ENCODE measurements at regions not wholly inside any gene's neighbourhood (a gene's known extent, or its start where the extent isn't known, plus 50 kb on each side); places are given as distances from the start of the nearest gene placed in this dataset.

DNA sequence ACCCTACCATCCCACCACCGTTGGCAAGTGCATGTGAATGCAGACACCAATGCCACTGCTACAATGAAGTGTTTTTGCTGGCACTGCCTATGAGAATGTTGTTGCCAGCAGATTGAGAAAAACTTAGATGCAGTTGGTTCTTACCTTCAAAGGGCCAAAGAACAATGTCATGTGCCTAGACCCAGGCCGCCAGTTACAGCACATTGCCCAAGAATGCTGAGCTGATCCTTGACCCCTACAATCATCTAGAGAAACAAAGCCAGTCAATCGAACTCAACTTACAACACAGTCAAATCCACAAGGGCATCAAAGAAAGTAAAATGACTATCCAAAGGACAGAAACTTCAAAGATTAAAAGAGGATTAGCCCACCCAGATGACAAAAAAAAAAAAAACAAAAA lies 102.4 kb upstream of the SPIN4 start:
- TF ChIP-seq, protein P1, sequence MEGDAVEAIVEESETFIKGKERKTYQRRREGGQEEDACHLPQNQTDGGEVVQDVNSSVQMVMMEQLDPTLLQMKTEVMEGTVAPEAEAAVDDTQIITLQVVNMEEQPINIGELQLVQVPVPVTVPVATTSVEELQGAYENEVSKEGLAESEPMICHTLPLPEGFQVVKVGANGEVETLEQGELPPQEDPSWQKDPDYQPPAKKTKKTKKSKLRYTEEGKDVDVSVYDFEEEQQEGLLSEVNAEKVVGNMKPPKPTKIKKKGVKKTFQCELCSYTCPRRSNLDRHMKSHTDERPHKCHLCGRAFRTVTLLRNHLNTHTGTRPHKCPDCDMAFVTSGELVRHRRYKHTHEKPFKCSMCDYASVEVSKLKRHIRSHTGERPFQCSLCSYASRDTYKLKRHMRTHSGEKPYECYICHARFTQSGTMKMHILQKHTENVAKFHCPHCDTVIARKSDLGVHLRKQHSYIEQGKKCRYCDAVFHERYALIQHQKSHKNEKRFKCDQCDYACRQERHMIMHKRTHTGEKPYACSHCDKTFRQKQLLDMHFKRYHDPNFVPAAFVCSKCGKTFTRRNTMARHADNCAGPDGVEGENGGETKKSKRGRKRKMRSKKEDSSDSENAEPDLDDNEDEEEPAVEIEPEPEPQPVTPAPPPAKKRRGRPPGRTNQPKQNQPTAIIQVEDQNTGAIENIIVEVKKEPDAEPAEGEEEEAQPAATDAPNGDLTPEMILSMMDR (IDR thresholded peaks at IDR 0.05; ENCODE audit: poor library complexity), result no peak
- TF ChIP-seq EZH2 (IDR thresholded peaks at IDR 0.05; ENCODE audit: borderline replicate concordance), result no peak
